Activated naive CD8-positive, alpha-beta T cell treated with anti-CD3 and anti-CD28 coated beads for 36 hours (primary cell): ENCODE measurements at regions not wholly inside any gene's neighbourhood (a gene's known extent, or its start where the extent isn't known, plus 50 kb on each side); places are given as distances from the start of the nearest gene placed in this dataset.

ENCODE experiments used
- DNase-seq: peaks from one replicate; pipeline ENCODE4 v3.0.0; 2021
- H3K27ac Mint-ChIP-seq: one replicate; pipeline ENCODE4 v1.8.0; 2022; ENCODE audit warnings: mild to moderate bottlenecking, moderate library complexity, mixed read lengths
- H3K27me3 Mint-ChIP-seq: one replicate; pipeline ENCODE4 v1.8.0; 2022; ENCODE audit warnings: mild to moderate bottlenecking, mixed read lengths
- H3K36me3 Mint-ChIP-seq: one replicate; pipeline ENCODE4 v1.8.0; 2021; ENCODE audit warnings: mild to moderate bottlenecking, mixed read lengths
- H3K4me1 Mint-ChIP-seq: one replicate; pipeline ENCODE4 v1.8.0; 2021; ENCODE audit warnings: mixed read lengths
- H3K4me3 Mint-ChIP-seq: one replicate; pipeline ENCODE4 v1.8.0; 2022; ENCODE audit warnings: mild to moderate bottlenecking, moderate library complexity, mixed read lengths
- H3K9me3 Mint-ChIP-seq: one replicate; pipeline ENCODE4 v1.8.0; 2022; ENCODE audit warnings: mixed read lengths

DNA sequence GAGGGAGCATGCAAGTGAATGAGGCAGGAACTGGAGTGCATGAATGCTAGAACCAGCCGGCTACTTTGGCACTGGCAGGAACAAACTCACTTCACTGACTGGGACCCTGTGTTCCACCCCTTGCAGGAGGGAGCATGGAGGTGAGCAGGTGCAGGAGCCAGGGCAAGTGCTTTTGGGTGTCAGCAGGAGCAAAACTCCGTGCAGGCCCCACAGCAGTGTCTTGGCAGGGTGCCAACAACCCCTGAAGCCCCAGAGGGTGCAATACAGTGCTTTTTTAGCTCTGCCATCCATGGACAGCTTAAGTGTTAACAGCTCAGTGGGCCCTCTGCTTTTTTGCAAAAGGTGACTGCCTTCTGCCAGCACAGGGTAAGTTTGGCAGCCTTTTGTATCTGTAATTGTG, 245.8 kb upstream of the PCSK5 start:
- no peak overlapping the region for H3K27ac Mint-ChIP-seq
- DNase-seq, result no peak
- H3K27me3 Mint-ChIP-seq, result no peaks in the 10 kb centered on the region
- H3K36me3 Mint-ChIP-seq, result no peaks in the 10 kb centered on the region
- H3K4me1 Mint-ChIP-seq, result no peaks in the 10 kb centered on the region
- no peak overlapping the region for H3K4me3 Mint-ChIP-seq
- H3K9me3 Mint-ChIP-seq, result no peaks in the 10 kb centered on the region

- Mint-ChIP-seq H3K4me3 (no peak overlapping the region), H3K9me3 (no peaks in the 10 kb centered on the region), H3K27me3 (peaks cover 11% of the 10 kb centered on the region), H3K36me3 (no peaks in the 10 kb centered on the region), H3K27ac (no peak overlapping the region), H3K4me1 (no peaks in the 10 kb centered on the region)
- DNase-seq, result no peak
Observed at GRCh38 chr9:75648034-75648433, 242.4 kb upstream of the PCSK5 start.

- H3K27ac Mint-ChIP-seq, result no peak overlapping the region
- H3K9me3 Mint-ChIP-seq, result no peaks in the 10 kb centered on the region
- peaks cover 16% of the 10 kb centered on the region for H3K27me3 Mint-ChIP-seq
- H3K36me3 Mint-ChIP-seq, result no peaks in the 10 kb centered on the region
- H3K4me3 Mint-ChIP-seq, result no peak overlapping the region
- no peaks in the 10 kb centered on the region for H3K4me1 Mint-ChIP-seq
- no peak for DNase-seq
Observed at GRCh38 chr9:75649060-75649459, 241.4 kb upstream of the PCSK5 start.

GRCh38 chr9:75651709-75652108, 238.8 kb upstream of the PCSK5 start:
- Mint-ChIP-seq H3K27ac (no peak overlapping the region), H3K4me3 (no peak overlapping the region), H3K36me3 (no peaks in the 10 kb centered on the region), H3K9me3 (no peaks in the 10 kb centered on the region), H3K4me1 (peaks cover 3% of the 10 kb centered on the region), H3K27me3 (peaks cover 28% of the 10 kb centered on the region)
- DNase-seq, result no peak

GRCh38 chr9:75653335-75653734, 237.1 kb upstream of the PCSK5 start:
- Mint-ChIP-seq H3K27ac (no peak overlapping the region), H3K9me3 (no peaks in the 10 kb centered on the region), H3K4me1 (peaks cover 3% of the 10 kb centered on the region), H3K27me3 (peaks cover 31% of the 10 kb centered on the region), H3K4me3 (no peak overlapping the region), H3K36me3 (no peaks in the 10 kb centered on the region)
- no peak for DNase-seq

- H3K4me3 Mint-ChIP-seq, result no peak overlapping the region
- peaks cover 3% of the 10 kb centered on the region for H3K4me1 Mint-ChIP-seq
- DNase-seq, result no peak
- H3K36me3 Mint-ChIP-seq, result no peaks in the 10 kb centered on the region
- no peaks in the 10 kb centered on the region for H3K9me3 Mint-ChIP-seq
- no peak overlapping the region for H3K27ac Mint-ChIP-seq
- peaks cover 31% of the 10 kb centered on the region for H3K27me3 Mint-ChIP-seq
Observed at GRCh38 chr9:75653750-75654149, 236.7 kb upstream of the PCSK5 start.

GRCh38 chr9:75657015-75657414, 233.5 kb upstream of the PCSK5 start:
- no peaks in the 10 kb centered on the region for H3K36me3 Mint-ChIP-seq
- DNase-seq, result no peak
- no peak overlapping the region for H3K4me3 Mint-ChIP-seq
- peaks cover 22% of the 10 kb centered on the region for H3K27me3 Mint-ChIP-seq
- no peak overlapping the region for H3K27ac Mint-ChIP-seq
- H3K9me3 Mint-ChIP-seq, result peaks cover 1% of the 10 kb centered on the region
- peaks cover 3% of the 10 kb centered on the region for H3K4me1 Mint-ChIP-seq

DNA sequence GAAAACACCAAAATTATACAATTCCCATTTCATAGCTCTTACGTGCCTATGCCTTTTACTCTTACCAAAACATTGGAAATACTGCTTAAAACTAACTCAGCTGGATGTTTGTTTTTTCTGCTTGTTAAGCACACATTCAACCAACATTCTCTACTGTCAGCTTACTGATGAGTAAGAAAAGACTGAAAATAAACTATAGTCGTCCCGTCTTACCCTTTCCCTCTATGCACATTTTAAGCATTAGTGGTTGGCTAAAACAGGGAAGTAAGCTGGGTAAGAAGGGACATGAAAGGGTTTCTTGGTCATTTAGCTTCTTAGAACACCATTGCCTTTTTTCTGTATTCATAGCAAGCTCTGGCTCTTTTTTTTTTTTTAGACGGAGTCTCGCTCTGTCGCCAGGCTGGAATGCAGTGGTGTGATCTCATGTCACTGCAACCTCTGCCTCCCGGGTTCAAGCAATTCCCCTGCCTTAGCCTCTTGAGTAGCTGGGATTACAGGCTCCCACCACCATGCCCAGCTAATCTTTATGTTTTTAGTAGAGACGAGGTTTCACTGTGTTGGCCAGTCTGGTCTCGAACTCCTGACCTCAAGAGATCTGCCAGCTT, 232.1 kb upstream of the PCSK5 start:
- no peak overlapping the region for H3K27ac Mint-ChIP-seq
- H3K4me1 Mint-ChIP-seq, result peaks cover 3% of the 10 kb centered on the region
- no peak for DNase-seq
- no peaks in the 10 kb centered on the region for H3K36me3 Mint-ChIP-seq
- peaks cover 1% of the 10 kb centered on the region for H3K9me3 Mint-ChIP-seq
- H3K27me3 Mint-ChIP-seq, result peaks cover 22% of the 10 kb centered on the region
- H3K4me3 Mint-ChIP-seq, result no peak overlapping the region

GRCh38 chr9:75664597-75664996, 225.9 kb upstream of the PCSK5 start:
- H3K9me3 Mint-ChIP-seq, result peaks cover under 1% of the 10 kb centered on the region
- no peak overlapping the region for H3K27ac Mint-ChIP-seq
- H3K4me1 Mint-ChIP-seq, result no peaks in the 10 kb centered on the region
- DNase-seq, result no peak
- H3K27me3 Mint-ChIP-seq, result peaks cover 34% of the 10 kb centered on the region
- no peaks in the 10 kb centered on the region for H3K36me3 Mint-ChIP-seq
- no peak overlapping the region for H3K4me3 Mint-ChIP-seq

DNA sequence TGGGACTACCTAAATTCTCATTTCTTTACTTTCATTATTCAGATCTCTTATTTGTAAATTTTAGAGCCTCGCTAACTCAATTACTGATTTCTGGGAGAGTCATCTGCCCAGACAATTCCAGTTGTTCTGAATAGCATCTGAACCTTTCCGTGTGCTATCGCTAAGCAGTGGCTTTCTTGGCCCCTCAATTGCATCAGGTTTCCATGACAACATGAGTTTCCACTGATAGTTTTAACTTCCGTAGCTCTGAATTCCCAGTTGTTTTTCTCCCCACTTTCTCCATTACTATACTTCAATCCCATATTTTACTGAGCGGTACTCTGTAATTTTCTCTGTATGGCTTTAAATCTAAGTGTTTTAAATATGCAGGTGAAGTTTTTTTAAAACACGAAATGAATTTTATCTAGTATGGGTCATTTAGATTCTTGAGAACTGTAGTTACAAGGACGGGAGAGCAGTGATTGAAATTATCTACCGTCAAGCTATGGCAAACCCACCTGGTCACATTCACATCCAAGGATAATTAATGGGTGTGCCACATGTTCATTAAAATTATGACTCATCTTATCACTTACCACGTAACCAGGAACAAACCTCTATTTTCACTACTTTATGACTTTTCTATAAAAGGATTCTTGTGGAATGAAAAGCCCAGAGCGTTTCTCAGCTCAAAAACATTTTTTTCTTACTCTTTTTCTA, 223.5 kb upstream of the PCSK5 start:
- Mint-ChIP-seq H3K4me1 (peaks cover 6% of the 10 kb centered on the region), H3K27ac (no peak overlapping the region), H3K27me3 (peaks cover 40% of the 10 kb centered on the region), H3K9me3 (no peaks in the 10 kb centered on the region), H3K36me3 (no peaks in the 10 kb centered on the region), H3K4me3 (no peak overlapping the region)
- DNase-seq, result no peak

DNA sequence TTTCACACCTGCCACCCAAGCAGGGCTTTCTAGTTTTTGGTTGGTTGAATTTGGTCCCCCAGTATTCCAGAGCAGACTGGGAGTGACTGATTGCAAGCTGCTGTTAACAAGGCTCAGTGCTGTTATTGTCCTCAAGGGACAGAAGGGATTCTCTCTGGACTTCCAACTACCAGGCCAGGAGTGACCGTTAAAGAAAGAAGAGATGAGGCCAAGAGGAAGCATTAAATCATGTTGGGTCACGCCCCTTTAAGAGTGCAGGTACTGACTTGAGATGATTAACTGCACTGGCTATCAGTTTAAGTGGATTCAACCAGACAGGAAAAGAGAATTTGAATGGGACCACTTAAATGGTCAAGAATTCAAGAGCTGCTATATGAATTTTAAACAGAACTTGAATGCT, 220.8 kb upstream of the PCSK5 start:
- Mint-ChIP-seq H3K9me3 (peaks cover 8% of the 10 kb centered on the region), H3K4me3 (no peak overlapping the region), H3K27ac (no peak overlapping the region), H3K4me1 (peaks cover 8% of the 10 kb centered on the region), H3K36me3 (no peaks in the 10 kb centered on the region), H3K27me3 (peaks cover 42% of the 10 kb centered on the region)
- no peak for DNase-seq

GRCh38 chr9:75671354-75671753, 219.1 kb upstream of the PCSK5 start:
- Mint-ChIP-seq H3K27me3 (peaks cover 40% of the 10 kb centered on the region), H3K4me3 (no peak overlapping the region), H3K4me1 (peaks cover 8% of the 10 kb centered on the region), H3K9me3 (peaks cover 8% of the 10 kb centered on the region), H3K27ac (no peak overlapping the region), H3K36me3 (no peaks in the 10 kb centered on the region)
- no peak for DNase-seq

DNA sequence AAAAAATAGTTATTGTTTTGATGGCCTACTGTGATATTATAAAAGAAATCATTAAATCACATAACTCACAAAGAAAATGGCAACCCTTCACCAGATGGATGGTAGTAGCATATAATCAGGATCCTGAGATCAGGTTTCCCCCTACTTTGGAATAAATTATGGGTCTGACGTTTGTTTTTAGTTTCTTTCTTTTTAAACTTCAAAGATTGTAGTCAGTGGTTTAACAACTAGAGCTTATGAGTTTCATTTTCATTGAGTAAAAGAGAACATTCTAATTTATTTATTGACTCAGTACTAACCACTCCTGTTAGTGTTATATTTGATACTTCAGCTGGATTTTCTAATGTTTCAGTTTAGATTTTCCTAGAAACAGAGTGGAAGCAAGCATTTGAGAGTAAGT, 218.0 kb upstream of the PCSK5 start:
- Mint-ChIP-seq H3K9me3 (peaks cover 8% of the 10 kb centered on the region), H3K4me1 (peaks cover 8% of the 10 kb centered on the region), H3K27me3 (peaks cover 39% of the 10 kb centered on the region), H3K4me3 (no peak overlapping the region), H3K27ac (peak overlapping the region; percentile 50), H3K36me3 (no peaks in the 10 kb centered on the region)
- no peak for DNase-seq

DNA sequence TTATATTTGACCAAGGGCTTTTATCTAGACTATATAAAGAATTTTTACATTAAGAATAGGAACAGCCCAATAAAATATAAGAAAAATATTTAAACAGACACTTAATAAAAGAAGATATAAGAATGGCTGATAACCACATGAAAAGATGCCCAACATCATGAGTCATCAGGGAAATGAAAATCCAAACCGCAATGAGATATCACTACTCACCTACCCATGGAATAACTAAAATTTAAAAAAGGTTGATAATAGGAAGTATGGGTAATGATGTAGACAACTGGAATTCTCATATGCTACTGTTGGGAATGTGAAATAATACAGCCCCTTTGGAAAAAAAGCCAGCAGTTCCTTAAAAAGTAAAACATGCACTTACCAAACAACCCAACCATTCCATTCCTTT, 206.9 kb upstream of the PCSK5 start:
- Mint-ChIP-seq H3K4me1 (peaks cover 3% of the 10 kb centered on the region), H3K9me3 (peaks cover 11% of the 10 kb centered on the region), H3K27me3 (peaks cover 17% of the 10 kb centered on the region), H3K36me3 (no peaks in the 10 kb centered on the region), H3K27ac (no peak overlapping the region), H3K4me3 (no peak overlapping the region)
- no peak for DNase-seq

DNA sequence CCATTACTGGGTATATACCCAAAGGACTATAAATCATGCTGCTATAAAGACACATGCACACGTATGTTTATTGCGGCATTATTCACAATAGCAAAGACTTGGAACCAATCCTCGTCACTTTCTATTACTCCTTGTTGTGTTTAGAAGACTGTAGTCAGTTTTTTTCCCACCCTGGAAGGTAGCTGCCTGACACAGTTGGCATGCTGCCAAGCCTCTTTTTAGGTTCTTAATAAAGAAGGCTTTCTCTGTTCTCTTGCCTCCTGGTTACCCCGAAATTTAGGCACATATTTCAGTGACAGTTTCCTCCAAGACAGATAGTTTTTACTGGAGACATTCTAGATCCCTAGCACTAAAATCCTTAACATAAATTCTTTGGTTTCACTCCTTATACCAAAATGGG, 205.4 kb upstream of the PCSK5 start:
- Mint-ChIP-seq H3K27ac (no peak overlapping the region), H3K4me1 (peaks cover 3% of the 10 kb centered on the region), H3K4me3 (no peak overlapping the region)

GRCh38 chr9:75687359-75687953, 203.0 kb upstream of the PCSK5 start:
- H3K9me3 Mint-ChIP-seq, result peaks cover 7% of the 10 kb centered on the region
- H3K27me3 Mint-ChIP-seq, result peaks cover 5% of the 10 kb centered on the region
- peaks cover 6% of the 10 kb centered on the region for H3K4me1 Mint-ChIP-seq
- H3K4me3 Mint-ChIP-seq, result no peak overlapping the region
- no peak overlapping the region for H3K27ac Mint-ChIP-seq
- no peaks in the 10 kb centered on the region for H3K36me3 Mint-ChIP-seq
- no peak for DNase-seq

More for the DNA sequence above, 205.4 kb upstream of the PCSK5 start:
- Mint-ChIP-seq H3K27me3 (peaks cover 5% of the 10 kb centered on the region), H3K9me3 (peaks cover 11% of the 10 kb centered on the region), H3K36me3 (no peaks in the 10 kb centered on the region)
- no peak for DNase-seq
